GM12878 (cell line): ENCODE measurements at regions not wholly inside any gene's neighbourhood (a gene's known extent, or its start where the extent isn't known, plus 50 kb on each side); places are given as distances from the start of the nearest gene placed in this dataset.

Experiments
- ATAC-seq: fragments of 200-7000 bp; cut with Tn5 transposase; 3 replicates; pipeline ENCODE4 v1.9.1; 2020; ENCODE audit warnings: mild to moderate bottlenecking, moderate library complexity
- BruUV-seq: library from RNA; stranded (reverse); fragments of 400-500 nt; replicated peaks from 2 replicates; lab custom pipeline; 2021; lab: Mats Ljungman, UMichigan
- CTCF ChIA-PET: fragments of 300-600 bp; sonication (Branson Sonifier 250); formaldehyde crosslinking; extraction: SDS; loops from one replicate; lab custom pipeline; 2021; ENCODE audit warnings: inconsistent platforms; lab: Yijun Ruan, JAX
- POLR2A ChIA-PET: fragments of 350-600 bp; formaldehyde crosslinking; extraction: SDS; loops from one replicate; lab custom pipeline; 2021; ENCODE audit warnings: inconsistent platforms; lab: Charles Lee
- RAD21 ChIA-PET: fragments of 300-600 bp; sonication (Branson Sonifier 250); formaldehyde crosslinking; loops from one replicate; lab custom pipeline; 2023; ENCODE audit warnings: antibody characterized with exemption; ENCODE audit not compliant: unreplicated experiment; lab: Charles Lee
- SMC1A ChIA-PET: fragments of 300-600 bp; sonication (Branson Sonifier 250); formaldehyde crosslinking; loops from one replicate; lab custom pipeline; 2023; ENCODE audit not compliant: unreplicated experiment, uncharacterized antibody; lab: Charles Lee
- DNase-seq: peaks from one replicate; pipeline ENCODE4 v3.0.0-alpha.2; 2011; ENCODE audit warnings: low read depth, low spot score
- FAIRE-seq: peaks from 3 replicates; lab custom pipeline; 2011; peaks lifted over from hg19 to GRCh38; lab: Jason Lieb, UNC
- H2AFZ ChIP-seq: 2 replicates; pipeline ENCODE4 v1.6.0; 2011; ENCODE audit warnings: low read depth, low read length, control low read depth; ENCODE audit not compliant: control insufficient read depth
- H3K27ac ChIP-seq: 2 replicates; pipeline ENCODE4 v1.5.1; 2011; ENCODE audit warnings: control low read depth; ENCODE audit not compliant: control insufficient read depth, insufficient read depth
- H3K27me3 ChIP-seq, 2 experiments: replicated peaks in 1 of 2; 2 replicates each; pipeline versions ENCODE4 v1.6.0 to v1.6.1; 2011; ENCODE audit warnings: low read length in 1 of 2; ENCODE audit not compliant: control insufficient read depth in 2 of 2, insufficient read depth in 2 of 2
- H3K36me3 ChIP-seq, 2 experiments: 2 replicates each; pipeline ENCODE4 v1.5.1; 2011; ENCODE audit warnings: low read length in 1 of 2; ENCODE audit not compliant: control insufficient read depth in 2 of 2, insufficient read depth in 2 of 2
- H3K4me1 ChIP-seq: 2 replicates; pipeline ENCODE4 v1.6.1; 2011; ENCODE audit warnings: mild to moderate bottlenecking, low read length, moderate library complexity, mixed read lengths; ENCODE audit not compliant: control insufficient read depth, insufficient read depth
- H3K4me2 ChIP-seq: 2 replicates; pipeline ENCODE4 v1.6.0; 2011; ENCODE audit warnings: control low read depth; ENCODE audit not compliant: control insufficient read depth, insufficient read depth
- H3K4me3 ChIP-seq: fragments of 200-600 bp; sonication (generic); 2 replicates; pipeline ENCODE4 v1.5.1; 2016
- H3K79me2 ChIP-seq: 2 replicates; pipeline ENCODE4 v1.6.0; 2011; ENCODE audit warnings: low read length; ENCODE audit not compliant: control insufficient read depth, insufficient read depth
- H3K9ac ChIP-seq: 2 replicates; pipeline ENCODE4 v1.8.0; 2011; ENCODE audit warnings: low read length, control low read depth, mixed read lengths; ENCODE audit not compliant: control insufficient read depth, insufficient read depth
- H3K9me3 ChIP-seq: replicated peaks from 3 replicates; pipeline ENCODE4 v1.5.1; 2011; ENCODE audit warnings: mild to moderate bottlenecking, low read length; ENCODE audit not compliant: control insufficient read depth, insufficient read depth
- H4K20me1 ChIP-seq: 2 replicates; pipeline ENCODE4 v1.6.0; 2011; ENCODE audit not compliant: control insufficient read depth, insufficient read depth
- E2F8 ChIP-seq: fragments of 450-650 bp; IDR thresholded peaks from 2 replicates; pipeline ENCODE4 v1.6.1; 2018; ENCODE audit warnings: mild to moderate bottlenecking, low read depth, moderate library complexity; ENCODE audit not compliant: partially characterized antibody
- IRF5 ChIP-seq: fragments of 450-650 bp; IDR thresholded peaks from 2 replicates; pipeline ENCODE4 v1.6.1; 2017; ENCODE audit warnings: borderline replicate concordance
- MXI1 ChIP-seq: fragments of 150-350 bp; IDR thresholded peaks from 2 replicates; pipeline ENCODE4 v1.6.1; 2011; ENCODE audit warnings: low read depth, mild to moderate bottlenecking, inconsistent platforms, low read length, improper control_type of control experiment
- REST ChIP-seq: IDR thresholded peaks from 2 replicates; pipeline ENCODE4 v1.6.1; 2012; ENCODE audit warnings: mild to moderate bottlenecking, low read depth, low read length
- SREBF2 ChIP-seq: IDR thresholded peaks from 2 replicates; pipeline ENCODE4 v1.6.1; 2012; ENCODE audit warnings: mild to moderate bottlenecking, low read length
- WGBS: methylation state at CpG from one replicate; pipeline ENCODE4 v1.1.6; 2016; ENCODE audit warnings: low lambda C conversion rate; ENCODE audit not compliant: insufficient replicate concordance, insufficient coverage; ENCODE audit errors: missing lambda C conversion rate; 5-methylcytosine and 5-hydroxymethylcytosine counted together
- in situ Hi-C: fragments of 300-500 bp; cut with MboI; formaldehyde crosslinking; loops from 9 replicates; pipeline ENCODE4 v1.14.3; 2018; ENCODE audit warnings: mixed read lengths
- intact Hi-C: fragments of 100-400 bp; cut with micrococcal nuclease; formaldehyde crosslinking; loops from one replicate; pipeline ENCODE4 v1.14.2; 2022; ENCODE audit not compliant: unreplicated experiment
- TF ChIP-seq, protein P1 (sequence below): fragments of 450-650 bp; IDR thresholded peaks from 2 replicates; pipeline ENCODE4 v1.6.1; 2017; ENCODE audit warnings: mild to moderate bottlenecking, low read depth, inconsistent platforms; ENCODE audit not compliant: poor library complexity, severe bottlenecking

DNA sequence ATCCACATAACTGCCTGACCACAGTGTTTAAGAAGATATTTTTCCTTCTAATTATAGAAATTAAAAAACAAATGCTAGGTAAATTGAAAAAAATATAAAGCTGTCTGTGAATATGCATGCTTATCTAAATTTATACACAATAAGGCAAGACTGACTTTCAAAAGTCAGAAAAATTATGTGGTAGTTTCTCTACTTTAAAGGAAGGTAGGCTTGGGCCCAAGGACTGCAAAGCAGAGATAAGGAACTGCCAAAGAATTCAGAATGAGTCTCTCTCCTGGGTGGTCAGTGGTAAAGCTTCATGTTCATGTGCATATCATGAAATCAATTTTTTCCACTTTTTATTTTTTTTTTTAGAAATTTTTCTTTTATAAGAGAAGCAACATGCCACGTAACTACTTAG, 998.6 kb downstream of the REEP3 start:
- H3K4me3 ChIP-seq, result no peak overlapping the region
- no peak overlapping the region for H3K27ac ChIP-seq
- intact Hi-C loops (no loop called here), in situ Hi-C loops (no loop called here)
- CTCF ChIA-PET, result interaction anchor here (1.0 kb wide), 1 partner anchor 12 kb away, joined by 3 read pairs; no protein-coding TSS in a partner anchor
- H2AFZ ChIP-seq, result no peak overlapping the region
- WGBS, result 7% methylated on average over 1 of the region's 1 CpG
- POLR2A ChIA-PET, result no interaction called here
- no peak overlapping the region for H3K9ac ChIP-seq
- ATAC-seq (no peak), FAIRE-seq (no peak), DNase-seq (no peak)
- no peaks in the 10 kb centered on the region for H4K20me1 ChIP-seq
- SMC1A ChIA-PET, result interaction anchor here (0.7 kb wide), 1 partner anchor 1870 kb away, joined by 3 read pairs; no protein-coding TSS in a partner anchor
- no peak for TF ChIP-seq IRF5
- TF ChIP-seq REST, result no peak
- TF ChIP-seq SREBF2, result no peak
- TF ChIP-seq MXI1, result no peak
- no peak for TF ChIP-seq E2F8
- TF ChIP-seq, protein P1, sequence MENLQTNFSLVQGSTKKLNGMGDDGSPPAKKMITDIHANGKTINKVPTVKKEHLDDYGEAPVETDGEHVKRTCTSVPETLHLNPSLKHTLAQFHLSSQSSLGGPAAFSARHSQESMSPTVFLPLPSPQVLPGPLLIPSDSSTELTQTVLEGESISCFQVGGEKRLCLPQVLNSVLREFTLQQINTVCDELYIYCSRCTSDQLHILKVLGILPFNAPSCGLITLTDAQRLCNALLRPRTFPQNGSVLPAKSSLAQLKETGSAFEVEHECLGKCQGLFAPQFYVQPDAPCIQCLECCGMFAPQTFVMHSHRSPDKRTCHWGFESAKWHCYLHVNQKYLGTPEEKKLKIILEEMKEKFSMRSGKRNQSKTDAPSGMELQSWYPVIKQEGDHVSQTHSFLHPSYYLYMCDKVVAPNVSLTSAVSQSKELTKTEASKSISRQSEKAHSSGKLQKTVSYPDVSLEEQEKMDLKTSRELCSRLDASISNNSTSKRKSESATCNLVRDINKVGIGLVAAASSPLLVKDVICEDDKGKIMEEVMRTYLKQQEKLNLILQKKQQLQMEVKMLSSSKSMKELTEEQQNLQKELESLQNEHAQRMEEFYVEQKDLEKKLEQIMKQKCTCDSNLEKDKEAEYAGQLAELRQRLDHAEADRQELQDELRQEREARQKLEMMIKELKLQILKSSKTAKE, result no peak
- H3K9me3 ChIP-seq, result no peaks in the 10 kb centered on the region
- no peaks in the 10 kb centered on the region for H3K36me3 ChIP-seq
- no peak overlapping the region for H3K4me2 ChIP-seq
- RAD21 ChIA-PET, result no interaction called here
- H3K27me3 ChIP-seq, result no peaks in the 10 kb centered on the region
- H3K79me2 ChIP-seq, result no peaks in the 10 kb centered on the region
- BruUV-seq, result no TSS peak
- H3K4me1 ChIP-seq, result no peaks in the 10 kb centered on the region
